Neutrophil (primary cell): ENCODE measurements at regions not wholly inside any gene's neighbourhood (a gene's known extent, or its start where the extent isn't known, plus 50 kb on each side); places are given as distances from the start of the nearest gene placed in this dataset.

Experiments
- H3K27ac ChIP-seq: fragments of 200-600 bp; sonication (generic); 2 replicates; pipeline ENCODE4 v1.5.1; 2016; ENCODE audit warnings: mild to moderate bottlenecking, moderate library complexity
- H3K27me3 ChIP-seq: fragments of 200-600 bp; sonication (generic); 2 replicates; pipeline ENCODE4 v1.6.0; 2016; ENCODE audit warnings: mild to moderate bottlenecking
- H3K36me3 ChIP-seq: fragments of 200-600 bp; sonication (generic); 2 replicates; pipeline ENCODE4 v1.5.1; 2017
- H3K4me1 ChIP-seq, 2 experiments: fragments of 200-600 bp in 1 of 2; sonication (generic) in 1 of 2; 1 replicate in 1 of 2; 2 replicates in 1 of 2; pipeline versions ENCODE4 v1.5.1 to v1.6.1; 2013 to 2016; ENCODE audit warnings: low read depth in 1 of 2, low read length in 1 of 2, mild to moderate bottlenecking in 1 of 2, moderate library complexity in 1 of 2; ENCODE audit not compliant: control insufficient read depth in 1 of 2, insufficient read depth in 1 of 2
- H3K4me3 ChIP-seq, 2 experiments: fragments of 200-600 bp in 1 of 2; sonication (generic) in 1 of 2; 1 replicate in 1 of 2; 2 replicates in 1 of 2; pipeline ENCODE4 v1.5.1; 2013 to 2016; ENCODE audit warnings: low read depth in 1 of 2, low read length in 1 of 2, mild to moderate bottlenecking in 1 of 2, moderate library complexity in 1 of 2
- H3K9me3 ChIP-seq: fragments of 200-600 bp; sonication (generic); 2 replicates; pipeline ENCODE4 v1.5.1; 2016
- TF ChIP-seq, protein P1 (sequence below): fragments of 200-600 bp; sonication (generic); IDR thresholded peaks from 2 replicates; pipeline ENCODE4 v1.5.1; 2016; ENCODE audit warnings: antibody characterized with exemption

- no peaks in the 10 kb centered on the region for H3K4me1 ChIP-seq
- H3K27me3 ChIP-seq, result no peaks in the 10 kb centered on the region
- TF ChIP-seq, protein P1, sequence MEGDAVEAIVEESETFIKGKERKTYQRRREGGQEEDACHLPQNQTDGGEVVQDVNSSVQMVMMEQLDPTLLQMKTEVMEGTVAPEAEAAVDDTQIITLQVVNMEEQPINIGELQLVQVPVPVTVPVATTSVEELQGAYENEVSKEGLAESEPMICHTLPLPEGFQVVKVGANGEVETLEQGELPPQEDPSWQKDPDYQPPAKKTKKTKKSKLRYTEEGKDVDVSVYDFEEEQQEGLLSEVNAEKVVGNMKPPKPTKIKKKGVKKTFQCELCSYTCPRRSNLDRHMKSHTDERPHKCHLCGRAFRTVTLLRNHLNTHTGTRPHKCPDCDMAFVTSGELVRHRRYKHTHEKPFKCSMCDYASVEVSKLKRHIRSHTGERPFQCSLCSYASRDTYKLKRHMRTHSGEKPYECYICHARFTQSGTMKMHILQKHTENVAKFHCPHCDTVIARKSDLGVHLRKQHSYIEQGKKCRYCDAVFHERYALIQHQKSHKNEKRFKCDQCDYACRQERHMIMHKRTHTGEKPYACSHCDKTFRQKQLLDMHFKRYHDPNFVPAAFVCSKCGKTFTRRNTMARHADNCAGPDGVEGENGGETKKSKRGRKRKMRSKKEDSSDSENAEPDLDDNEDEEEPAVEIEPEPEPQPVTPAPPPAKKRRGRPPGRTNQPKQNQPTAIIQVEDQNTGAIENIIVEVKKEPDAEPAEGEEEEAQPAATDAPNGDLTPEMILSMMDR, result no peak
- H3K9me3 ChIP-seq, result no peaks in the 10 kb centered on the region
- H3K36me3 ChIP-seq, result no peaks in the 10 kb centered on the region
- H3K27ac ChIP-seq, result no peak overlapping the region
- H3K4me3 ChIP-seq, result no peak overlapping the region
Observed at GRCh38 chr4:130574215-130574614, 1478.3 kb downstream of the C4orf33 start.

DNA sequence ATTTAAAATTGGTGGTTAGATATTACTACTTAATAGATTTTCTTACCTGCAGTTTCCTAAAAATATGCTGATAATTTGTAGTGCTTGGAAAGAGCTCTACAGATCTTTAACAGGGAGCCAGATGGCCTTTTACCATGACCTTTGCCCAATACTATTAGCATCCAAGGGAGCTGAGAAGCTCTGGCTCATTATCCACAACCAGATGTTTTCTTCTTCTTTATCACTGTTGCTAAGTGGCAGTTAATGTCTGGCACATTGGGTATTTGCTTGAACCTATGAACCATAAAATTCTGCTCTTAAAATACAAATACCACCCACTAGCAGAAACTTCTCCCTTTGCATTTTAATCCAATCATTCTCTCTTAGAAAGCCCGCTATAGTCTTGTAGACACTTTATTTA, 1480.3 kb downstream of the C4orf33 start:
- H3K27me3 ChIP-seq, result no peaks in the 10 kb centered on the region
- no peaks in the 10 kb centered on the region for H3K36me3 ChIP-seq
- no peaks in the 10 kb centered on the region for H3K4me1 ChIP-seq
- no peak overlapping the region for H3K4me3 ChIP-seq
- H3K9me3 ChIP-seq, result no peaks in the 10 kb centered on the region
- TF ChIP-seq, protein P1, result no peak
- H3K27ac ChIP-seq, result no peak overlapping the region

GRCh38 chr4:130591091-130591490, 1495.1 kb downstream of the C4orf33 start:
- Histone ChIP-seq H3K9me3 (no peaks in the 10 kb centered on the region), H3K27ac (no peak overlapping the region), H3K27me3 (no peaks in the 10 kb centered on the region), H3K4me1 (no peaks in the 10 kb centered on the region), H3K36me3 (no peaks in the 10 kb centered on the region), H3K4me3 (no peak overlapping the region)
- TF ChIP-seq, protein P1, result no peak

DNA sequence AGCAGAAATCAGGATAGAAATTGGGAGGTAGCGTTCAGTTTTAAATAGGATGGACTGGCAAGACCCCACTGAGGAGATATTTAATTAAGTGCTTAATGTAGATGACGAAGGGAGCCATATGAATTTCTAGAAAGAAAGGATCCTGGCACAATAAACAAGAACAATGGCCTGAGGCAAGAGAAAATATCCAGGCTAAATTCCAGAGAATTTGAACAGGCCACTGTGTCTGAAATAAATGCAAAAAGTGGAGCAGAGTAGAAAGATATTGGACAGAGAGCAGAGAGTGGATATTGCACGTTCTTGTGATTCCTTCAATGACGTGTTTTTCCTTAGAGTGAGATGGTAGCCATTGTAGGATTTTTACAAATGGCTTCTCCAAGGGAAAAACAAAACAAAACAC, 1504.8 kb downstream of the C4orf33 start:
- H3K4me3 ChIP-seq, result no peak overlapping the region
- H3K9me3 ChIP-seq, result no peaks in the 10 kb centered on the region
- no peaks in the 10 kb centered on the region for H3K27me3 ChIP-seq
- no peak overlapping the region for H3K27ac ChIP-seq
- TF ChIP-seq, protein P1, result no peak
- no peaks in the 10 kb centered on the region for H3K36me3 ChIP-seq
- no peaks in the 10 kb centered on the region for H3K4me1 ChIP-seq

DNA sequence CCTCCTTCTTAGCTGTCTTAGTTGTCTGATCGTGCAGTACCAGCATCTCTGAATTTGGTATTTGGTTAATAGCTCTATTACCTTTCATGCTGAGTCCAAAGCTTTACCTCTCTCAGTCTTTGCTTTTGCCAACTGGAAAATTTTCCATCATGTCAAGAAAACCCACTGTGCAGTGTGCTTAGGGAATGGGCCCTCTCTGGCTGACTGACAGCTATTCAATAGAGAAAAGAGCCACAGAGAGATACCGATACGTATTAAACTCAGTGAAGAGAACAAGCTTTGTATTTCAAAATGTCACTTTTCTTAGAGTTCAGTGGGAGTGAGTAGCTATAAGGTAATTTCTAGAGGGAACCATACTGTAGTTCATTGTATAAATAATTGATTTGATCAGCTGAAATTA, 1507.1 kb downstream of the C4orf33 start:
- H3K27me3 ChIP-seq, result no peaks in the 10 kb centered on the region
- H3K4me3 ChIP-seq, result no peak overlapping the region
- H3K36me3 ChIP-seq, result no peaks in the 10 kb centered on the region
- no peak overlapping the region for H3K27ac ChIP-seq
- TF ChIP-seq, protein P1, result no peak
- no peaks in the 10 kb centered on the region for H3K9me3 ChIP-seq
- no peaks in the 10 kb centered on the region for H3K4me1 ChIP-seq

- Histone ChIP-seq H3K4me1 (no peaks in the 10 kb centered on the region), H3K27me3 (no peaks in the 10 kb centered on the region), H3K9me3 (no peaks in the 10 kb centered on the region), H3K36me3 (no peaks in the 10 kb centered on the region), H3K4me3 (no peak overlapping the region), H3K27ac (no peak overlapping the region)
- TF ChIP-seq, protein P1, result no peak
Observed at GRCh38 chr4:130608121-130608520, 1512.2 kb downstream of the C4orf33 start.
